Heart left ventricle (tissue), 16 donors: ENCODE measurements at regions not wholly inside any gene's neighbourhood (a gene's known extent, or its start where the extent isn't known, plus 50 kb on each side); places are given as distances from the start of the nearest gene placed in this dataset.

ENCODE experiments used
- ATAC-seq, 4 donors: fragments of 200-7000 bp; cut with Tn5 transposase; one replicate each; pipeline ENCODE4 v1.9.1; 2020 to 2022; ENCODE audit warnings: moderate library complexity in 4 of 4, mild to moderate bottlenecking in 3 of 4, moderate number of reproducible peaks in 1 of 4
- DNase-seq, 5 donors: peaks; one replicate each; pipeline ENCODE4 v3.0.0-alpha.2; 2020
- H3K27ac ChIP-seq, 12 donors: fragments of 200-600 bp; sonication (generic) in 4 of 12; one replicate each; pipeline versions ENCODE4 v1.5.0 to v1.8.0; 2016 to 2022; ENCODE audit warnings: mild to moderate bottlenecking in 2 of 12
- H3K27me3 ChIP-seq, 9 donors: fragments of 200-600 bp; sonication (generic) in 2 of 9; one replicate each; pipeline versions ENCODE4 v1.5.1 to v1.8.0; 2016 to 2022; ENCODE audit warnings: mild to moderate bottlenecking in 3 of 9
- H3K36me3 ChIP-seq, 9 donors: fragments of 200-600 bp; sonication (generic) in 2 of 9; one replicate each; pipeline versions ENCODE4 v1.5.0 to v1.8.0; 2018 to 2022; ENCODE audit warnings: mild to moderate bottlenecking in 2 of 9
- H3K4me1 ChIP-seq, 12 donors: fragments of 200-600 bp; sonication (generic) in 4 of 12; one replicate each; pipeline versions ENCODE4 v1.5.0 to v1.8.0; 2016 to 2022; ENCODE audit warnings: mild to moderate bottlenecking in 3 of 12
- H3K4me3 ChIP-seq, 12 donors: fragments of 200-600 bp; sonication (generic) in 4 of 12; one replicate each; pipeline versions ENCODE4 v1.5.0 to v1.8.0; 2017 to 2022; ENCODE audit warnings: mild to moderate bottlenecking in 9 of 12, moderate library complexity in 4 of 12
- H3K9me3 ChIP-seq, 12 donors: fragments of 200-600 bp; sonication (generic) in 4 of 12; one replicate each; pipeline versions ENCODE4 v1.5.0 to v1.8.0; 2016 to 2022; ENCODE audit warnings: mild to moderate bottlenecking in 1 of 12
- POLR2A ChIP-seq, 2 donors: fragments of 450-650 bp; IDR thresholded peaks; one replicate each; pipeline ENCODE4 v1.6.1; 2017; ENCODE audit warnings: antibody characterized with exemption in 2 of 2, mild to moderate bottlenecking in 2 of 2, moderate library complexity in 2 of 2
- WGBS, 4 donors: extraction: QIAGEN DNeasy Blood & Tissue Kit in 2 of 4; methylation state at CpG; one replicate each; pipeline versions ENCODE4 v1.1.5 to v1.1.7; 2013 to 2018; 5-methylcytosine and 5-hydroxymethylcytosine counted together
- intact Hi-C, 10 donors: fragments of 100-400 bp; cut with DNase I; formaldehyde crosslinking; loops; one replicate each; pipeline versions ENCODE4 v1.11.1 to v1.14.2; 2022
- TF ChIP-seq, protein P1 (sequence below), 12 donors: fragments of 200-600 bp; sonication (generic) in 4 of 12; IDR thresholded peaks; one replicate each; pipeline versions ENCODE4 v1.5.0 to v1.8.0; 2018 to 2022; ENCODE audit warnings: antibody characterized with exemption in 12 of 12, mild to moderate bottlenecking in 5 of 12
- donor health status: ischemic (EF 13 %, LVEDD 7.1; RV severe dilation, severe dysfunction).
- donor health status: healthy with polysubstance abuse.
- donor health status: DM: no; HTN: yes; CAD: no.
- donor health status: DM: no; HTN: no; CAD: no.
- donor health status: ischemic (EF 25% LVEDD 6.9; RV normal size, moderate dysfunction).
- donor health status: ischemic (EF 25% LVEDD 5.7; RV mildly dilated, moderate dysfunction).
- donor health status: healthy.
- donor health status: DM: yes; HTN: yes; CAD: no.
- donor health status: ischemic (EF 35%, LVEDD 5.7; RV mildly dilated, moderate dysfunction).
- donor health status: nonischemic (EF 11% LVEDD 7.7; RV severe dilation, severe dysfunction).
- donor health status: DM: yes; HTN: yes; CAD: no.
- donor health status: PGD.
- donor health status: ischemic (EF 29% LVEDD 5.4; RV normal size, mild dysfunction).
- donor health status: nonischemic (EF 23%, LVEDD 6.1; RV moderate dilation, normal function).

DNA sequence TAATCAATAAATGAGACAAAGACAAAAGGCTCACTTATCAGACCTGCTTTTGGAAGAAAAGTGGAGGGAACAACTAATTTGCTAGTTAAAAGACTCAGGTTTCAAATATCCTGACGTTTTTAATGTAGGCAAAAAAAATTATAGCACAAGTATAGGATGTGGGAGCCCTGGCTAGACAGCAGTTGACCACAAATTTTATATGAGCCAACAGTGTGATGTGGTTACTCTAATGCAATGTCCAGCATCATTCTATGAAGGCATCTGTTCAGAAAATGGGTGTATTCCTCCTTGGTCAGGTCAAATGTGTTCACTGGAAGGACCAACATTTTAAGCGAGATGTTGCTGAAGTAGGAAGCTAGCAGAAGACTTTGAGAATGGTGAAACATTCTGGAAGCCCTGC, 237.4 kb downstream of the MAP2K6 start:
- Histone ChIP-seq H3K27ac (no peak overlapping the region), H3K9me3 (no peaks in the 10 kb centered on the region), H3K4me1 (peaks cover 0 to 10% (median 0%) of the 10 kb centered on the region in 12 donors), H3K27me3 (no peaks in the 10 kb centered on the region), H3K36me3 (no peaks in the 10 kb centered on the region), H3K4me3 (no peak overlapping the region)
- intact Hi-C loops: no loop called here
- DNase-seq (no peak), ATAC-seq (no peak)
- WGBS, 4 donors: 82 to 84% (median 83%) methylated on average over 2 of the region's 2 CpGs
- no peak for TF ChIP-seq POLR2A (IDR thresholded peaks at IDR 0.05)
- TF ChIP-seq, protein P1, sequence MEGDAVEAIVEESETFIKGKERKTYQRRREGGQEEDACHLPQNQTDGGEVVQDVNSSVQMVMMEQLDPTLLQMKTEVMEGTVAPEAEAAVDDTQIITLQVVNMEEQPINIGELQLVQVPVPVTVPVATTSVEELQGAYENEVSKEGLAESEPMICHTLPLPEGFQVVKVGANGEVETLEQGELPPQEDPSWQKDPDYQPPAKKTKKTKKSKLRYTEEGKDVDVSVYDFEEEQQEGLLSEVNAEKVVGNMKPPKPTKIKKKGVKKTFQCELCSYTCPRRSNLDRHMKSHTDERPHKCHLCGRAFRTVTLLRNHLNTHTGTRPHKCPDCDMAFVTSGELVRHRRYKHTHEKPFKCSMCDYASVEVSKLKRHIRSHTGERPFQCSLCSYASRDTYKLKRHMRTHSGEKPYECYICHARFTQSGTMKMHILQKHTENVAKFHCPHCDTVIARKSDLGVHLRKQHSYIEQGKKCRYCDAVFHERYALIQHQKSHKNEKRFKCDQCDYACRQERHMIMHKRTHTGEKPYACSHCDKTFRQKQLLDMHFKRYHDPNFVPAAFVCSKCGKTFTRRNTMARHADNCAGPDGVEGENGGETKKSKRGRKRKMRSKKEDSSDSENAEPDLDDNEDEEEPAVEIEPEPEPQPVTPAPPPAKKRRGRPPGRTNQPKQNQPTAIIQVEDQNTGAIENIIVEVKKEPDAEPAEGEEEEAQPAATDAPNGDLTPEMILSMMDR (IDR thresholded peaks at IDR 0.05): no peak

DNA sequence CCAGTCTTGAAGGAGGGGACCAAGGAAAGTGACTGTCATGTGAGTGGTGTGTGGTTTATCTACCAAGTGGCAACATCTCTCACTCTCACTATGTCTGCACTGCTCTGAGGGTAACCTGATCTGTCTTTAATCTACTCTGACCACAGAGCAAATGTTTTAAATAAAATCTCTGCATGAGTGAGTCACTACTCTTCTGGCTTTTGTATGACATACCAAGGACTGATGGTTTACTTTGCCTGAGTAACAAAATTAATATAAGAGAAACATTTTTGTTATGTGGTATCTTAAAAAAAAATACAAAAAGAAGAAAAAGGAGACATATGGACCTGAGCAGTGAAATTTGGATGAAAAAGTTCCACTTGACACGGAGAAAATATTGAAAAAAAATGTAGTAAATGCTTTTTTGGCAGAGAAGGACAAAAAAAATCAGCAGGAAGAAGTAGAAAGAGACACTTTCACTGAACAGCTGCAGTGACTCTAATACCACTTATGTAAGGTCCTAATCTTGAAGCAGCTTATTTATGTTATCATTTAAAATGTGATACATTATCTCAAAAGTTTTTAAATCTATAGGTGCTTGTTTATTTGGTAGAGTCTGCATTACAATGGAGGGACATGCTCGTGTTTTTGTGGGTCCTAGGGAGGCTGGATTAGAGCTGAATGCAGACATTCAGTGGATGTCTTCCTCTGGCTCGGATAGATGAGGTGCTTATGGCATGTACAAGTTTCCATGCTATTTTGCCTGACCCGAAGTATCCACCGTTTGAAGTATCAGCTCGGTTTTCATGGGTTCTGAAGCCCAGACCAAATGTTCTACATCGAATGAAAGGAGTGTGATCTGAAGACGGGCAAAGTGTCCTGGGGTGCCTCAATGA, 240.7 kb downstream of the MAP2K6 start:
- H3K4me3 ChIP-seq: no peak overlapping the region
- TF ChIP-seq, protein P1 (IDR thresholded peaks at IDR 0.05): no peak
- TF ChIP-seq POLR2A (IDR thresholded peaks at IDR 0.05): no peak
- no peaks in the 10 kb centered on the region for H3K9me3 ChIP-seq
- 66 to 77% (median 74%) methylated on average over 8 of the region's 8 CpGs for WGBS, 4 donors
- peak overlapping the region in 3 of 12 donors; percentile 7 to 28 (median 18) for H3K27ac ChIP-seq
- no peak for DNase-seq
- peaks cover 0 to 10% (median 0%) of the 10 kb centered on the region in 12 donors for H3K4me1 ChIP-seq
- ATAC-seq: peak in 3 of 4 donors; percentile 57 to 76 (median 61)
- H3K36me3 ChIP-seq: no peaks in the 10 kb centered on the region
- intact Hi-C loops: no loop called here
- no peaks in the 10 kb centered on the region for H3K27me3 ChIP-seq

DNA sequence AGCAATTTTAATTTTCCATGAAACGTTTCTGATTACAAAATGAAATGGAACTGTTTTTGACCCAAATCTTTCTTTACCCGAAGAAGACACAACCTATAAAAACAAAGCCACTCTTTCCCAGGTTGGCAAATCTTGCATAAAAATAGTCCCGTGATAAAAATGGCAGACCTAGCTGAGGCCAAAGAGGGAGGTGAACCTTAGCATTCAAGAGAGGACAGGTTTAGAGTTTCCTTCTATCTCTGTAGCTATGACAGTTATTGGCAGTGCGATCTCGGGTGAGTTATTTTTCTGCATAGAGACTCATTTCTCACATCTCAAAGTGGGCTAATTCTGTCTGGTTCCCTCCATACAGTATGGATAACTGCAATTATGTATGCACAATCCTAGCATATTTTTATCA, 241.4 kb downstream of the MAP2K6 start:
- WGBS, 4 donors: 82 to 90% (median 87%) methylated on average over 5 of the region's 5 CpGs
- no peak overlapping the region for H3K27ac ChIP-seq
- TF ChIP-seq, protein P1 (IDR thresholded peaks at IDR 0.05): no peak
- TF ChIP-seq POLR2A (IDR thresholded peaks at IDR 0.05): no peak
- intact Hi-C loops: no loop called here
- peaks cover 0 to 10% (median 0%) of the 10 kb centered on the region in 12 donors for H3K4me1 ChIP-seq
- no peak for DNase-seq
- no peaks in the 10 kb centered on the region for H3K36me3 ChIP-seq
- H3K9me3 ChIP-seq: no peaks in the 10 kb centered on the region
- no peak overlapping the region for H3K4me3 ChIP-seq
- ATAC-seq: no peak
- no peaks in the 10 kb centered on the region for H3K27me3 ChIP-seq

DNA sequence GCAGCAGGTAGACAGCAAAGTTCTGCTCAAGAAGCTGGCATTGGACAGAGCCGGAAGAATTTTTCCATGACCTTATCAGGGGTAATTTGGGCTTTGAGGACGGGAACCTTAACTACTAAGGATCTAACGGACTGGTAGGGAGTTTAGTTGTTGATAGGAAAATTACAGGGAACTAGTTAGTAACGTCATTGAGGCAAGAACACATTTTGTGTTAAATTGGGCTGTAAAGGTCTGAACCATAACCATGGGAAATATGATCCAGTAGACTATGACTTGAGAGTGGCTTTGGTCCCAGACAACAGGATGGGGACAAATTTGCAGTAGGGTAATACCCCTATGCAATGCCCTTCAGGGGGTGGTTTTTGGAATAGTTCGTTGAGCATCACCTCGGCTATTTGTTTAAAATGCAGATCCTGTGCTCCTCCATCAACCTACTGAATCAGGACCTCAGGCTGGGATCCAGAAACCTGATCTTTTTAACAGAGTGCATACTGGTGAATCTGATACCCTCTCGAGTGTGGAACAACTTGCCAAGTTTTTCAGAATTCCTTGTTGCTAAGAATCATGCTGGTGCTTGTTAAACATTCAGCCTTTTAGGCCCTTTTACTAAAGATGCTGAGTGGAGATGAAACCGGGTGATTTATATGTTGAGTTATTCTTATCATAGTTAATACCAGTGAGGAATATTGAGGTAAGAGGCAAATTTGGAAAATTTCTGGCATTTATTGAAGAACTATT, 255.1 kb downstream of the MAP2K6 start:
- no peak overlapping the region for H3K27ac ChIP-seq
- DNase-seq (no peak), ATAC-seq (no peak)
- H3K4me1 ChIP-seq: peaks cover 0 to 3% (median 0%) of the 10 kb centered on the region in 12 donors
- H3K9me3 ChIP-seq: no peaks in the 10 kb centered on the region
- intact Hi-C loops: no loop called here
- no peaks in the 10 kb centered on the region for H3K27me3 ChIP-seq
- H3K4me3 ChIP-seq: no peak overlapping the region
- WGBS, 4 donors: 68 to 77% (median 71%) methylated on average over 8 of the region's 8 CpGs
- no peaks in the 10 kb centered on the region for H3K36me3 ChIP-seq
- TF ChIP-seq, protein P1 (IDR thresholded peaks at IDR 0.05): no peak
- TF ChIP-seq POLR2A (IDR thresholded peaks at IDR 0.05): no peak
